ENCODE measurements at regions not wholly inside any gene's neighbourhood (a gene's known extent, or its start where the extent isn't known, plus 50 kb on each side); places are given as distances from the start of the nearest gene placed in this dataset.

DNA sequence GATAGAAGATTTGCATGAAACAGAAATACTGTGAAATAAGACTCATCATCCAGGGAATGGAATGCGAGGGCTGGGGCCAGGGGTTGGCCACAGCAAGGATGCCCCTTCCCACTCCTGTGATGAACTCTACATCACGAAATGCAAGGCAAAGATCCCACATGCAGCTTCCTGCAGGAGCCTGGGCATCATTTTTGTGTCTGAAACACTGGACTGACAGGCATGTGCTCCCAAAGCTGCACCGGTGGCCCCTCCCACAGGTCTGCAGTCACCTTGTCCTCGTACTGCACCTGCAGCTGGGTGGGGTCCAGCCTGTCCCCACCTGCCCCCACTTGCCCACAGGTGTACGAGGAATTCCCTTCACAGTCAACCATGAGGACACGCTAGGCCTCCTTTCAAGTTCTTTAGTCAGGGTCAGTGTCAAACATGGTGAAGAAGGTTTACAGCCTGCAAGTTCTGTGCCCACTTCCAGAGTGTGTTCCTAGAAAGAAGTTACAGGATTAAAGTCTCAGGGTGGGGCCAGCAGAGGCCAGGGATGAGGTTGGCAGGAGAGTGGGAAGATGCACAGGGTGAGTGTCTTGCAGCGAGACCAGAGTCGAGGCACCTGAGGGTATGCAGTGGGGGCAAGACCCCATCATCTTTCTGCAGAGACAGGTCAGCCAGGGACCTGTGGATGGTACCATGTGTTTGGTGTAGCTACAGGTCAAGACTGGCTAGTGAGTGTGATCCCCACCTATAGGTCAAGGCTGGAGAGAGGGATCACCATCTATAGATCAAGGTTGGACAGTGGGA lies 155.0 kb upstream of the IRX2 start:
- Histone ChIP-seq H3K4me2 (ENCODE audit: low read length) (no peak overlapping the region), H3K9ac (ENCODE audit: low read length) (no peak overlapping the region), H3K4me3 (replicated peaks in 1 of 2; ENCODE audit: low read depth in 1 of 2, low read length in 2 of 2) (no peak overlapping the region), H3K4me1 (ENCODE audit: control insufficient read depth in 1 of 2, insufficient read depth in 2 of 2, low read length in 2 of 2) (no peaks in the 10 kb centered on the region), H3K36me3 (ENCODE audit: control insufficient read depth in 1 of 2, insufficient read depth in 2 of 2, low read length in 2 of 2) (no peaks in the 10 kb centered on the region), H2AFZ (ENCODE audit: low read depth, low read length, poor library complexity, severe bottlenecking) (no peak overlapping the region), H4K20me1 (ENCODE audit: insufficient read depth) (no peaks in the 10 kb centered on the region), H3K27ac (ENCODE audit: low read depth, low read length) (no peak overlapping the region), H3K9me3 (ENCODE audit: control insufficient read depth in 1 of 2, insufficient read depth in 1 of 2, low read depth in 1 of 2, low read length in 2 of 2) (peaks cover 4 to 34% of the 10 kb centered on the region in 2 experiments; a peak in 2 of 4 replicates), H3K79me2 (ENCODE audit: insufficient read depth, low read length) (no peaks in the 10 kb centered on the region), H3K9me2 (ENCODE audit: insufficient read depth) (no peaks in the 10 kb centered on the region), H3K27me3 (ENCODE audit: insufficient read depth, low read length) (no peaks in the 10 kb centered on the region)
- ATAC-seq: no peak
- TF ChIP-seq SIN3A (IDR thresholded peaks at IDR 0.05; ENCODE audit: low read depth) (no peak), ZNF274 (IDR thresholded peaks at IDR 0.05; ENCODE audit: low read depth, low read length) (no peak), FOSL1 (IDR thresholded peaks at IDR 0.05; ENCODE audit: low read depth) (no peak), CEBPB (IDR thresholded peaks at IDR 0.05; ENCODE audit: low read depth) (no peak), POLR2AphosphoS5 (IDR thresholded peaks at IDR 0.05; ENCODE audit: low read depth, low read length) (no peak), POLR2A (IDR thresholded peaks at IDR 0.05; ENCODE audit: borderline replicate concordance, extremely low read depth, insufficient read depth, insufficient read length) (no peak), ZFX (IDR thresholded peaks at IDR 0.05) (no peak), SRF (IDR thresholded peaks at IDR 0.05; ENCODE audit: low read depth) (no peak), TCF7L2 (IDR thresholded peaks at IDR 0.05; ENCODE audit: borderline replicate concordance, extremely low read depth, insufficient read depth, insufficient read length) (no peak), ELF1 (IDR thresholded peaks at IDR 0.05; ENCODE audit: borderline replicate concordance, low read depth) (no peak), SP1 (IDR thresholded peaks at IDR 0.05; ENCODE audit: low read depth) (no peak), JUND (IDR thresholded peaks at IDR 0.05) (no peak), EGR1 (IDR thresholded peaks at IDR 0.05; ENCODE audit: low read depth) (no peak), YY1 (IDR thresholded peaks at IDR 0.05; ENCODE audit: extremely low read depth, insufficient replicate concordance, low read depth, low read length) (no peak), EZH2phosphoT487 (IDR thresholded peaks at IDR 0.05; ENCODE audit: borderline replicate concordance) (no peak), RAD21 (IDR thresholded peaks at IDR 0.05; ENCODE audit: low read depth) (no peak)
- TF ChIP-seq, protein P1, sequence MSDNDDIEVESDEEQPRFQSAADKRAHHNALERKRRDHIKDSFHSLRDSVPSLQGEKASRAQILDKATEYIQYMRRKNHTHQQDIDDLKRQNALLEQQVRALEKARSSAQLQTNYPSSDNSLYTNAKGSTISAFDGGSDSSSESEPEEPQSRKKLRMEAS (IDR thresholded peaks at IDR 0.05): no peak
- TF ChIP-seq, protein P2, sequence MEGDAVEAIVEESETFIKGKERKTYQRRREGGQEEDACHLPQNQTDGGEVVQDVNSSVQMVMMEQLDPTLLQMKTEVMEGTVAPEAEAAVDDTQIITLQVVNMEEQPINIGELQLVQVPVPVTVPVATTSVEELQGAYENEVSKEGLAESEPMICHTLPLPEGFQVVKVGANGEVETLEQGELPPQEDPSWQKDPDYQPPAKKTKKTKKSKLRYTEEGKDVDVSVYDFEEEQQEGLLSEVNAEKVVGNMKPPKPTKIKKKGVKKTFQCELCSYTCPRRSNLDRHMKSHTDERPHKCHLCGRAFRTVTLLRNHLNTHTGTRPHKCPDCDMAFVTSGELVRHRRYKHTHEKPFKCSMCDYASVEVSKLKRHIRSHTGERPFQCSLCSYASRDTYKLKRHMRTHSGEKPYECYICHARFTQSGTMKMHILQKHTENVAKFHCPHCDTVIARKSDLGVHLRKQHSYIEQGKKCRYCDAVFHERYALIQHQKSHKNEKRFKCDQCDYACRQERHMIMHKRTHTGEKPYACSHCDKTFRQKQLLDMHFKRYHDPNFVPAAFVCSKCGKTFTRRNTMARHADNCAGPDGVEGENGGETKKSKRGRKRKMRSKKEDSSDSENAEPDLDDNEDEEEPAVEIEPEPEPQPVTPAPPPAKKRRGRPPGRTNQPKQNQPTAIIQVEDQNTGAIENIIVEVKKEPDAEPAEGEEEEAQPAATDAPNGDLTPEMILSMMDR (IDR thresholded peaks at IDR 0.05 in 2 of 3, conservative IDR thresholded peaks at IDR 0.05 in 1 of 3; ENCODE audit: borderline replicate concordance in 1 of 3, insufficient read depth in 1 of 3, low read depth in 2 of 3, low read length in 2 of 3): no peak
- TF ChIP-seq, protein P3, sequence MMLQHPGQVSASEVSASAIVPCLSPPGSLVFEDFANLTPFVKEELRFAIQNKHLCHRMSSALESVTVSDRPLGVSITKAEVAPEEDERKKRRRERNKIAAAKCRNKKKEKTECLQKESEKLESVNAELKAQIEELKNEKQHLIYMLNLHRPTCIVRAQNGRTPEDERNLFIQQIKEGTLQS (IDR thresholded peaks at IDR 0.05): no peak
- TF ChIP-seq, protein P4, sequence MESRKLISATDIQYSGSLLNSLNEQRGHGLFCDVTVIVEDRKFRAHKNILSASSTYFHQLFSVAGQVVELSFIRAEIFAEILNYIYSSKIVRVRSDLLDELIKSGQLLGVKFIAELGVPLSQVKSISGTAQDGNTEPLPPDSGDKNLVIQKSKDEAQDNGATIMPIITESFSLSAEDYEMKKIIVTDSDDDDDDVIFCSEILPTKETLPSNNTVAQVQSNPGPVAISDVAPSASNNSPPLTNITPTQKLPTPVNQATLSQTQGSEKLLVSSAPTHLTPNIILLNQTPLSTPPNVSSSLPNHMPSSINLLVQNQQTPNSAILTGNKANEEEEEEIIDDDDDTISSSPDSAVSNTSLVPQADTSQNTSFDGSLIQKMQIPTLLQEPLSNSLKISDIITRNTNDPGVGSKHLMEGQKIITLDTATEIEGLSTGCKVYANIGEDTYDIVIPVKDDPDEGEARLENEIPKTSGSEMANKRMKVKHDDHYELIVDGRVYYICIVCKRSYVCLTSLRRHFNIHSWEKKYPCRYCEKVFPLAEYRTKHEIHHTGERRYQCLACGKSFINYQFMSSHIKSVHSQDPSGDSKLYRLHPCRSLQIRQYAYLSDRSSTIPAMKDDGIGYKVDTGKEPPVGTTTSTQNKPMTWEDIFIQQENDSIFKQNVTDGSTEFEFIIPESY (IDR thresholded peaks at IDR 0.05; ENCODE audit: extremely low read depth, insufficient replicate concordance, low read length): no peak
- ChIA-PET RAD21 (ENCODE audit: low non-redundant PET in 1 of 2, low total read pairs in 2 of 2, uncharacterized antibody in 2 of 2, unreplicated experiment in 2 of 2) (no interaction called here), POLR2A (no interaction called here), CTCF (no interaction called here)
- intact Hi-C loops (cut with micrococcal nuclease): no loop called here
- BruUV-seq (replicated peaks): no TSS peak
- no peak for DNase-seq (ENCODE audit: low read depth, low spot score)
